ENCODE measurements at regions not wholly inside any gene's neighbourhood (a gene's known extent, or its start where the extent isn't known, plus 50 kb on each side); places are given as distances from the start of the nearest gene placed in this dataset.

- H3K27ac ChIP-seq = no peak overlapping the region
- TF ChIP-seq, protein P1, sequence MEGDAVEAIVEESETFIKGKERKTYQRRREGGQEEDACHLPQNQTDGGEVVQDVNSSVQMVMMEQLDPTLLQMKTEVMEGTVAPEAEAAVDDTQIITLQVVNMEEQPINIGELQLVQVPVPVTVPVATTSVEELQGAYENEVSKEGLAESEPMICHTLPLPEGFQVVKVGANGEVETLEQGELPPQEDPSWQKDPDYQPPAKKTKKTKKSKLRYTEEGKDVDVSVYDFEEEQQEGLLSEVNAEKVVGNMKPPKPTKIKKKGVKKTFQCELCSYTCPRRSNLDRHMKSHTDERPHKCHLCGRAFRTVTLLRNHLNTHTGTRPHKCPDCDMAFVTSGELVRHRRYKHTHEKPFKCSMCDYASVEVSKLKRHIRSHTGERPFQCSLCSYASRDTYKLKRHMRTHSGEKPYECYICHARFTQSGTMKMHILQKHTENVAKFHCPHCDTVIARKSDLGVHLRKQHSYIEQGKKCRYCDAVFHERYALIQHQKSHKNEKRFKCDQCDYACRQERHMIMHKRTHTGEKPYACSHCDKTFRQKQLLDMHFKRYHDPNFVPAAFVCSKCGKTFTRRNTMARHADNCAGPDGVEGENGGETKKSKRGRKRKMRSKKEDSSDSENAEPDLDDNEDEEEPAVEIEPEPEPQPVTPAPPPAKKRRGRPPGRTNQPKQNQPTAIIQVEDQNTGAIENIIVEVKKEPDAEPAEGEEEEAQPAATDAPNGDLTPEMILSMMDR (conservative IDR thresholded peaks at IDR 0.05) = no peak
Observed at GRCh38 chr7:123060446-123060845, 64.9 kb upstream of the TAS2R16 start.

DNA sequence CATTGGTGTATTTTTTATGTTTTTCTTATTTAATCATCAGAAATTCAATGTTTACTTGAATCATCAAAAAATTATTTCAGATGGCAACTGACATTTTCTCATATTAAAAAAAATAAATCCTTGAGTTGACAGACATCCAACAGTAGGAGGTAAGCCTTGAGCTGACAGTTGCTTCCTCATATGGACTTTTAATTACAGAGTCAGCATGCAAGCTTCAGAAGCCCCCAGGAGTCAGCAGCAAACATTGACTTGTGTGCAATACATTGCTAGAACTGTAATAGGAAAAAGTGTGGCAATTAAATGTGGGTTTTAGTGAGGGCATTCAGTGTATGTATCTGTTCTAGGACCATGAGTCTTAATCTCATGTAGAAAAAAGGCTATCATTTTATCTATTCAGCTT, 62.4 kb upstream of the TAS2R16 start:
- TF ChIP-seq, protein P1 (conservative IDR thresholded peaks at IDR 0.05) = no peak
- H3K27ac ChIP-seq = no peak overlapping the region

- H3K27ac ChIP-seq = no peak overlapping the region
- TF ChIP-seq, protein P1 (conservative IDR thresholded peaks at IDR 0.05) = peak; percentile 69
Observed at GRCh38 chr7:123054357-123055133, 59.0 kb upstream of the TAS2R16 start.

- no peak overlapping the region for H3K27ac ChIP-seq
- TF ChIP-seq, protein P1 (conservative IDR thresholded peaks at IDR 0.05) = no peak
Observed at GRCh38 chr7:123051916-123052315, 56.4 kb upstream of the TAS2R16 start.

DNA sequence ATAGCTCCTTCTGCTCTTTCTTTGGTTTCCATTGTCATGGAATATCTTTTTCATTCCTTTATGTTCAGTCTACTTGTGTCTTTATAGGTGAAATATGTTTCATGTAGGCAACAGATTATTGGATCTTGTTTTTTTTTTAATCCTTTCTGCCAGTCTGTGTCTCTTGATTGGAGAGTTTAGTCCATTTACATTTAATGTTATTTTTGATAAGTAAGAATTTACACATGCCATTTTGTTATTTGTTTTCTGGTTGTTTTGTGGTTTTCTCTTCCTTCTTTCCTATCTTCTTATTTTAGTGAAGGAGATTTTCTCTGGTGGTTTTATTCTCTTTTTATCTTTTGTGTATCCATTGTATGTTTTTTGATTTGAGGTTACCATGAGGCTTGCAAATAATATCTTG, 52.5 kb upstream of the TAS2R16 start:
- H3K27ac ChIP-seq = no peak overlapping the region
- TF ChIP-seq, protein P1 (conservative IDR thresholded peaks at IDR 0.05) = no peak

Data from VCaP (cell line).